ENCODE measurements at regions not wholly inside any gene's neighbourhood (a gene's known extent, or its start where the extent isn't known, plus 50 kb on each side); places are given as distances from the start of the nearest gene placed in this dataset.

DNA sequence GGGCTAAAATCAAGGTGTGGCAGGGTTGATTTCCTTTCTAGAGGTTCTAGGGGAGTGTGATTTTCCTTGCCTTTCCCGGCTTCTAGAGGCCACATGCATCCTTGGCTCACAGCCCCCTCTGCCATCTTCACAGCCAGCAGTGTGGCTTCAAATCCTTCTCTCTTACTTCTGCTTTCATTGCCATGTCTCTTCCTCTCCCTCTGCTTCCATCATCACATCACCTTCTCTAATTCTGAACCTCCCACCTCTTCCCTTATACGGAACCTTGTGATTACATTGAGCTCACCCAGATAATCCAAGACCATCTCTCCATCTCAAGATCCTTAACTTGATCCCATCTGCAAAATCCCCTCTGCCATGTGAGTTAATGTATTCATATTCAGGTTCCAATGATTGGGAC lies 56.2 kb upstream of the RMDN2 start:
- TF ChIP-seq, protein P1, sequence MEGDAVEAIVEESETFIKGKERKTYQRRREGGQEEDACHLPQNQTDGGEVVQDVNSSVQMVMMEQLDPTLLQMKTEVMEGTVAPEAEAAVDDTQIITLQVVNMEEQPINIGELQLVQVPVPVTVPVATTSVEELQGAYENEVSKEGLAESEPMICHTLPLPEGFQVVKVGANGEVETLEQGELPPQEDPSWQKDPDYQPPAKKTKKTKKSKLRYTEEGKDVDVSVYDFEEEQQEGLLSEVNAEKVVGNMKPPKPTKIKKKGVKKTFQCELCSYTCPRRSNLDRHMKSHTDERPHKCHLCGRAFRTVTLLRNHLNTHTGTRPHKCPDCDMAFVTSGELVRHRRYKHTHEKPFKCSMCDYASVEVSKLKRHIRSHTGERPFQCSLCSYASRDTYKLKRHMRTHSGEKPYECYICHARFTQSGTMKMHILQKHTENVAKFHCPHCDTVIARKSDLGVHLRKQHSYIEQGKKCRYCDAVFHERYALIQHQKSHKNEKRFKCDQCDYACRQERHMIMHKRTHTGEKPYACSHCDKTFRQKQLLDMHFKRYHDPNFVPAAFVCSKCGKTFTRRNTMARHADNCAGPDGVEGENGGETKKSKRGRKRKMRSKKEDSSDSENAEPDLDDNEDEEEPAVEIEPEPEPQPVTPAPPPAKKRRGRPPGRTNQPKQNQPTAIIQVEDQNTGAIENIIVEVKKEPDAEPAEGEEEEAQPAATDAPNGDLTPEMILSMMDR (IDR thresholded peaks at IDR 0.05): no peak
- TF ChIP-seq ZFX (IDR thresholded peaks at IDR 0.05; ENCODE audit: borderline replicate concordance): no peak
- H3K27ac ChIP-seq: no peak overlapping the region

DNA sequence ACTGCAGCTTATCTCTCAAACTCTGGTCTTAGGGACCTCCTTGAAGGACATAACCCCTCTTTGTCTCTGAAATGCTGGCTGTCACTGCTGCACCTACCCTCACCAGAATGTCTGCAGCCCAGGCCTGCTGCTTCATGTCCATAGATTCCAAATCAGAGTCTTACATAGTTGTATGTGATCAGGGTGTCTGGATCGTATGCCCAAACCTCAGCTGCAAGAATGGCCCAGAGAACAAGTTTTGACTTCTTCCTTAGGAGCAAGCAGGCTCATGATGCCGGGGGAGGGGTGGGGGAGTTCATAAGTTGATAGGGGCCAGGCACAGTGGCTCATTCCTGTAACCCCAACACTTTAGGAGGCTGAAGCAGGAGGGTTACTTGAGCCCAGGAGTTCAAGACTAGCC lies 55.8 kb upstream of the RMDN2 start:
- H3K27ac ChIP-seq: no peak overlapping the region

DNA sequence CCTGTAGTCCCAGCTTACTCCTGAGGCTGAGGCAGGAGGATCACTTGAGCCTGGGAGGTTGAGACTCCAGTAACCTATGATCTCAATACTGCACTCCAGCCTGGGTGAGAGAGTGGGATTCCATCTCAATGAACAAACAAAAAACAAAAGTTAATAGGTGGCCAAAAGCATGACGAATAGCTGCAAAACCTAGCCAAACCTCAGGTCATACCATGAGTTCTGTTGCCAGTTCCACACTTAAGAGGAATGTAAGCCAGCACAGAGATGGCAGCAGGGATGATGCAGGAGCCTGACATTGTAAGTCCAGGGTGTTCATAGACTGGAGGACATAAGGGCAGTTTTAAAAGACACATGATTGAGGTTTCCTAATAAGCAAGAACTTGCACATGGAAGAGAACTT lies 55.3 kb upstream of the RMDN2 start:
- H3K27ac ChIP-seq: no peak overlapping the region
- no peak for TF ChIP-seq ZFX (IDR thresholded peaks at IDR 0.05; ENCODE audit: borderline replicate concordance)
- TF ChIP-seq, protein P1 (IDR thresholded peaks at IDR 0.05): no peak

More for the DNA sequence above, 55.8 kb upstream of the RMDN2 start:
- TF ChIP-seq, protein P1 (IDR thresholded peaks at IDR 0.05): no peak
- no peak for TF ChIP-seq ZFX (IDR thresholded peaks at IDR 0.05; ENCODE audit: borderline replicate concordance)

DNA sequence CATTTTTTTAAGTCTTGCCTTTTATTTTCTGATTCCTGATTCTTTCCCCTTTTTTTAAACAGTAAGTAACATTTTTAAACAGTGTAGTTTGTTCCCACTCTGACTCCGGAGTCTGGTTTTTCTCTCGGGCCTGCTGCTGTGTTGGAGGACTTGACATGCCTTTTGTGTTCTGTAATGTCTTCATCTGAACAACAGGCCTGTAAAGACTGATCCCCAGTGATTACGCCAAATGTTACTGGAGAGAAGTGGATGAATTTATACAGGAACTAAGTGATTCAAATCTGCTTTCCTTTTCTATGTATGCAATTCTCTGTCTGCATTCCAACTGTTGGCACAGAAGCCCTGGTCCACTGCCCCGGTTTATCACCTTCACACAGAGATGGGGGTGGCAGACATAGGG lies 54.3 kb upstream of the RMDN2 start:
- TF ChIP-seq, protein P1 (IDR thresholded peaks at IDR 0.05): no peak
- TF ChIP-seq ZFX (IDR thresholded peaks at IDR 0.05; ENCODE audit: borderline replicate concordance): no peak
- H3K27ac ChIP-seq: no peak overlapping the region

DNA sequence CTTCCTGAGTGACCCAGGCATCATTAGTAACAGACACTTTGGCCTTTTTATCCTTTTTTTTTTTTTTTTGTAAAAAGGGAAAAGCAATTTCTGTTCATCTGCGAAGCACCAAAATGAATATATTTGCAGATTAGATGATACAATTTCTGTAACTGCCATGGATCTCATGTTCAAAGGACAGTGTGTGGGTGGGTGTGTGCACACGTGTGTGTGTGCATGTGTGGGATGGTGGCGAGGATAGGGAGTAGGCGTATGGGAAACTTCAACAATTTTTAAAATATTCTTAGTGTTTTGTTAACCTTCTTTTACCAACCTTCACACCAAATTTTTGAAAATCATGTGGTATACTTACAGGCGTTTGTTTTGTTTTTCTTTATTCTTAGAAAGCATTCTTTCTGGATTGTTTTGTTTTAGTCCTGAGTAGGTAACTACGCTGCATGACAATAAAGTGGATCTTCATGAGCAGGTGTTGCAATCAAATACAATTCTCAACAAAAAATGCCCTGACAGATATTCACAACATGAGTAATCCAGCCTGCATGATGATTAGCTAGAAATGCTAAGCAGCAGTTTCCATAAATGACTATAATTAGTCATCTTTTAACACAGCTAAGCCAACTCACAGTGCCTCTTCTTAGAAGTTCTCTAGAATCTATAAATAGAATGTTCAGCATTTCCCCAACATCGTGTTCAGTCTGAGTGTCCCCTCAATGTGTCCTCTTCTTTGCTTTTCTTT lies 53.5 kb upstream of the RMDN2 start:
- no peak overlapping the region for H3K27ac ChIP-seq
- TF ChIP-seq ZFX (IDR thresholded peaks at IDR 0.05; ENCODE audit: borderline replicate concordance): no peak
- TF ChIP-seq, protein P1 (IDR thresholded peaks at IDR 0.05): no peak

DNA sequence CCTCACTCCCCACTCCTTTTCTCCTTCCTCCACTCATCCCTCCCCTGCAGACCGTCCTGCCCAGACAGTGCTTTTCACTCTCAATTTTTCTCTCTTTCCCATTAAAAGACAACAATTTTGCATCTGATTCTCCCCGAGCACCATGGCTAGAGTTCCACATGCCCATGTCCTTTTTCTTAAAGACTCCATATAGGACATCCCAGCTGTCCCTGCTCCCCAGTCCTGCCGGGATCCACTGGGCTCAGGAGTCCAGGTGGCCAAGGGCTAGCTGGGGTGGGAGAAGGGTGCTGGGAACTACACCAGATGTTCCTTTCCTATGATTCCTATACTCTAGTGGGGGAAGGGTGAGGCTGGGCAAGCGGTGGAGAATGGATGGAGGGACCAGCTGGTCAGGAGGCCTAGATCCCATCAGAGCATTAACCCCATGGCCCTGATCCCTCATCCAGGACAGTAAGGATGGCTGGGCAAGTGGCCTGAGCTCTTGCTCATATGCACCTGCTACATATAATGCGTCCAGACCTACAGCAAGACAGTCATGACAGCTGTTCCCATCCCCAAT lies 52.8 kb upstream of the RMDN2 start:
- H3K27ac ChIP-seq: no peak overlapping the region
- no peak for TF ChIP-seq ZFX (IDR thresholded peaks at IDR 0.05; ENCODE audit: borderline replicate concordance)
- TF ChIP-seq, protein P1 (IDR thresholded peaks at IDR 0.05): no peak

DNA sequence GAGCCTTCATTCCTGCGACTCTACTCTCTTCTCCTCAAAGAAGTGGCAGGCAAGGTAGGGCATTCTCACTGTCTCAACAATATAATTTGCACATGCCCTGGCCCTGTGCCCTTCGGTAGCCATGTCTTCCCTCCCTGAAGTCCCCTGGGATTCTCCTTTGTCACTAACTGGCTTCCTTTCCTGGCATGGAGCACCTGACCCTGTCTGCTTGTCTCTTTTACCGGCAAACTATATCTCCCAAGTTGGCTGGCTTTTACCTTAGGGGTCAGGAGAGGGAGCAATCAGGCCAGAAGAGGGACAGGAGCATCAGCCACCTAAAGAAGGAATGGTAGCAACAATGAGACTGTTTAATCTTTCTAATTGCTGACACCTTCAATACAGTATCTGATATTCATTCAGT lies 51.9 kb upstream of the RMDN2 start:
- no peak overlapping the region for H3K27ac ChIP-seq
- TF ChIP-seq, protein P1 (IDR thresholded peaks at IDR 0.05): no peak
- no peak for TF ChIP-seq ZFX (IDR thresholded peaks at IDR 0.05; ENCODE audit: borderline replicate concordance)

All from 22Rv1 (cell line).